ENCODE measurements at regions not wholly inside any gene's neighbourhood (a gene's known extent, or its start where the extent isn't known, plus 50 kb on each side); places are given as distances from the start of the nearest gene placed in this dataset.

DNA sequence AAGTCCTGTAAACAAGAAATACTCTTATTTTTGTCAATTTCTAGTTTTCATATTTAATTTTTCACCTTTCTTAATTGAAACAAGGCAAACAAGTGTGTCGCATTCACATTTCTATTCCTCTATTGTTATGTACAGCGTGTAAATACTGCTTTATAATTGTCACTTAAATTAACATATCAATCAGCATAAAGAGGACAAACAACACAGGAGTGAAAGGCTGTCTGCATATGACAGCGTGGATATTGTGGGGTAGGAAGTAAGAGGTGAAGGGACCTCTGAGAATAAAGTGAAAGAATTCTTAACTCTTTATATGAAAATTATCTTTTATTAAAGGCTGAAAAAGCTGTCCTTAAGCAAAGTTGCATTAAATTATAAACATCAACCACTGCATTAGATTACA lies 797.9 kb upstream of the COBL start:
- no peak for DNase-seq

DNA sequence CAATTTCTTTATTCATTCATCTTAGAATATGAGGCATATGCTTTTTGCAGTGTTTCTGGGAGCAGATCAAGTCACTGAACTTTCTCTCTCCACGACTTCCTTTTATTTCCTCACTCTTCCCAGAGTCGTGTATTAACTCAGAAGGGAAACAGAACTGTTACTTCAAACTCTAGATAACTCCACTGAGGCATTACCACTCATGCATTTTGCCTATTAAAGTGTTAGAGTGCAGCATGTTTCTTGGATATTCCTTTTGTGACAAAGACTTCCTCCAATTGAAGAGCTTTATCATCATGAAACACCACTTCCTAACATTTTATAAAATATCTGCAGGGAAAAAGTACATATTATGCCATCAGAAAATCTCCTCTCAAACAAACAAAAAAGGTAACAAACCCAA lies 797.4 kb upstream of the COBL start:
- DNase-seq, result no peak

DNA sequence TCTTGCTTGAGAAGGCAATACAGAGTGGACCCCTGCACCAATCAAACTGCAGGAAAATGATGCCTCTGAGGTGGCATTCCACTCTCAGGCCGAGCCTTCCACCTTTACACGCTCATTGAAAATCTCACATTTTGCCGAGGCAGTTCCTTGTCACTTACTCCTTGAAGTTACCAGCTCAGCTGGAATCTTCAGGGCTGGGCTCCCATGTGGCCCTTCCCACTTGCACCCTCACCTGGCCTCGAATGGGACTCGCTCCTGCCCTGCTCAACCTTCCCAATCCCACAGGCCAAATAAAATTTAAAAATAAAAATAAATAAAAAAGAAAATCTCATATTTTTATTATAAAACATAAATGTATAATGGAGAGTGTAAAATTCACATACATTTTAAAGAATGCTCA lies 790.7 kb upstream of the COBL start:
- DNase-seq, result no peak

DNA sequence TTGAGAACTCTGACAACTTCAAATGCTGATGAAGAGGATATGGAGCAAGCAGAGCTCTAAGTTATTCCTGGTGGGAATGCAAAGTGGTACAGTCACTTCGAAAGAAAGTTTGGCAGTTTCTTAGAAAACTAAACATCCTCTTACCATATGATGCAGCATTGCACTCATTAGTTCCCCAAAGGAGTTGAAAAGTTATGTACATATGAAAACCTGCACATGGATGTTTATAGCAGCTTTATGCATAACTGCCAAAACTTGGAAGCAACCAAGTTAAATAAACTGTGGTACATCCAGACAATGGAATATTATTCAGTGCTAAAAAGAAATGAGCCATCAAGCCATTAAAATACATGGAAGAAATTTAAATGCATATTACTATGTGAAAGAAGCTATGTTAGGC lies 779.3 kb upstream of the COBL start:
- DNase-seq, result no peak

DNA sequence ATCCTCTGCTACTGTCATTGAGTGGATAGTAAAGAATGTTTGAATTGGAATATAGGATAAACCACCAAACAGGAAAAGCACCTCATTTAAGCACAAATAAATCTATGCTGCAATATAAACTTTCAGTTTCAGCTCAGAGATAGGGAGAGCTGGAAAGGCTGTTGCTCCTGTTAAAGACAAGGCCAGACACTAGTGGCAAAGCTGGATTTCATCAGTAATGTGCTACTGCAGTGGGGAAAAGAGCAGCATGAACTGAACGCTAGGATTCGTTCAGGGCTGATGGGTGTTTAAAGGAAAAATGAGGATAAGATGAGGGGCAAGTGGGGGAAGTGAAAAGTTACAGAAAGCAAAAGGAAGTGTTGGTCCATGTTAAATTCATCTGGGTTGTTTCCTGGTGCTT lies 775.4 kb upstream of the COBL start:
- no peak for DNase-seq

DNA sequence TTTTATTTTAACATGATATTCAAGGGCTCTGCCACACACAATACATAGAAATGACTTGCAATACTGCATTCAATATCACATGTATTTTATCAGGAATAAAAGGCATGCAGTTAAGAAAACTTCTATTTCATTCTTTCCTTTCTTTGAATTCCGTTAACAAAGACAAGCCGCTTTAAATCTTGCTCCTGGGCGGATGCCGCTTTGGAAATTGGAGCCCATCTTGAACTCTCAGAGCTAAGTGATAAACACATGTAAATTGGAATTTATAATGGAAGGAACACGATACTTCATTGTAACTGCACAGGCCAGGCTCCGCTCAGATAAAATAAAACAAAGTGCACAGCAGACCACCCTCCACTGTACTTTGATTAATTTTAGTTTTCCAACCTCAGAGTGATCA lies 774.5 kb upstream of the COBL start:
- no peak for DNase-seq

DNA sequence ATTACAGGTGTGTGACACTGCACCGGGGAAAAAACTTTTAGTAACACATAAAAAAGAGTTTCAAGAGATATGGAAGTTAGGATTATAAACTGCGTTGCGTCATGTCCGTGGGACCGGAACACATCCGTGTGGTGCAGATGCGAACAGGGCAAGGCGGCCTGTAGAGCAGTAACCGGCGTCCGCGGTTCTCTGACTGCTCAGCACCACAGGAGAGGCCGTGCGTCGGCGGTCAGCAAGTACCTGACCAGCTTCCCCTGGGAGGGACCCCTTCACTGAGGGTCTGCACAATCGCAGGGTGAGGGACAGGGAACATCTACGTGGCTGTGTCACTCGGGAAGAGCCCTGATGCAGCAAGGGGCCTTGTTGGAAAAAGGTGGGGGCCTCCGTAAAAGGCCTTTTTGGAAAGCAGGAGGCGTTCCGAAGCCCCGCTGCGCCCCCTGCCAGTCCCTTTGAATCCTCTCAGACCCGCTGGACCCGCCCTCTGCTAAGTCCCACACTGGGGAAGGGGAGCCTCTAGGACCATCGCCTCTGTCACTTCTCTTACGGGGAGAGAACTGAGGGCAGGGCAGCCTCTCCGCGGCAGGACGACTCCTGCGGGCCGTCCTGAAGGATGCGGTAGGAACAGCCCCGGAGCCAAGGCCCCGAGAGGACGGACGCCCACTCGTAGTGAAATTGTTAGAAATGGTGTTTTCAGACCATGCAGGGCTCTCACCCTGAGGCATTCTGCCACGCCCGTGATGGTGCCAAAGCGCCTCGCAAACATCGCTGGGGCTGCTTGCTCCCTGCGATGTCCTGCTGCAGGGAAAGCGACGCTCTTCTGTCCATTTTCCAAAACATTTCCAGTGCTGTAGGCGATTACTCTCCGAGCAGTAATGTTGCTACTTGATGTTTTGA lies 771.6 kb upstream of the COBL start:
- no peak for DNase-seq

DNA sequence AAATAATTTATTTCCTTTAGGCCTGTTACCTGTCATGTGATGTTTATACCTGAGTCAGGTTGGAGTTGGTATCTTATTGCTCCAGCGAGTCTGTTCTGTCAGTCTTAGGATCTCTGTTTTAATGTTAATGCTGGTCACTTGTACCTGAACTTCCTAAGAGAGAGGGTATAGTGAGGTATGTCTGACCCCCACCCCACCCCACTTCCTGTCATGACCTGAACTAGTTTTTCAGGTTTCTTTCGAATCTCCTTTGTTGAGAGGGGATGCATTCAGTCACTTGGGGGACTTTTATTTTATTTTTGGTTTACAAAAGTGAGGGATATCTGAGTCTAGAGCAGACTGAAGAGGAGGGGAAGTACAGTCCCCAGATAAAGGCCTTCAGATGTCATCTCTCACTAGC lies 769.0 kb upstream of the COBL start:
- DNase-seq, result no peak

DNA sequence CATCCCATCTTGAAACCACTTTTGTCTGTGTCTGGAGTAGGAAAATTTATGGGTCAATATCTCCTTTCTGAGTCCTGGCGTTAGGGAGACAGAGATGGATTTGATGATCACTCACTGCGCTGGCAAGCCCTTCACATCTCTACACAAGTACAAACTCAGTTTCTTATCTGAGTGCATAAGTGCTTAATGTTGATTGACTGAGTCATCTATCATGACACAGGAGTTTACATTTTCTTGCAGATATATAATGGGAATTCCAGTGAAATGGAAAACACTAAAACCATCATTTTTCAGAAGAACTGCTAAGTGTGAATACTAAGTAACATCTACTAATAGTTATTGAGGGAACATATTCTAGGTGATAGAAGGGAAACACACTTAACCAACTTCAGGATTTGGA lies 763.9 kb upstream of the COBL start:
- DNase-seq, result no peak

DNA sequence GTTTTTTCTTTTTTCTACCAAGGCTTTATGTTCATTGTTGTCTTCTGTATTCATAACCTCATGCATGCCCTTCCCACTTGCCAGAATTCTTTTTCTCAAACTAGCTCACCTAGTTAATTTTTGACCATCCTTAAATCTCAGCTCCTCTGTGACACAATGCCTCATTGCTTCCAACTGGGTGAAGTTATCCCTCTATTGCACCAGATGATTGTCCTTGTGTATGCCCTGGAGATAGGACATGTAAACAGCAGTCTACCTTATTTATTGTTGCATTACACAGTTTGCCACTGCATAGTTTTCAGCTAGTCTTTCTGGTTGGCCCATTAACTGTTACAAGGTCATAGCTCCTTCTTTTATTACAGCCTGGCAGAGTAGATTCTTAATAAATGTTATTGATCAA lies 763.1 kb upstream of the COBL start:
- no peak for DNase-seq

DNA sequence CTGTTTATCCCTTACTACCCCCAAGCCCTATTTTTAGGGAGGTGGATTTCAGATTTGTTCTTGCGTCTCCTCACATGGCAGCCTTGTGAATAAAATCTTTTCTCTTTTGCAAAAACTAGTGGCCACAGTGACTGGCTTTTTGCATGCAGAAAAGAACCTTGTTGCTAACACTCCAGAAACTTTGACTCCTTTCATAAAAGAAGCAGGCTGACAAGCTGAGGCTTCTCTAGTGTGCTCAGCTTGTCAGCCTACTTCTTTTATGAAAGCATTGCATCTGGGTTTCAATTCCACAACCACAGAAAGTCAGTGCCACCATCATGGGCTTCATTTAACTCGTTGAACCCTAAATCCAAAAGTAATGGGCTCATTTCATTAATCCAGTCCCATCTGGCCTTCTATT lies 761.0 kb upstream of the COBL start:
- no peak for DNase-seq

DNA sequence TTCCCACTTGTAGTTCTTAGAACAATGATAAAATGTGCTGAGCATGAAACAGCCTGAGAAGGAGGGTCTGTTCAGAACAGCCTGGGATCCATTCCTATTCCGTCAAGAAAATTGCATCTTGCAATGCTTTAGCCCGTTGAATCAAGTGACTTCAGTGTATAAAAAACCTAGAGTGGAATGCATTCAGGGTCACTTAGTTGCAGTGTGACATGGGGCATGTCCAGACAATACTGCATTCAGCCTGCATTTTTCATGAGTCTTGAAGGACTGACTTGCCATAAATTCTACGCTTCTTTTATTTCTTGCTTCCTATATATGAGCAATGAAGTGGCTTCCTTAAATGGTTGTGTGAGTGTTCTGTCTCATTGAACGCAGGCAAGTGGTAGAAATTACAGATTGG lies 758.3 kb upstream of the COBL start:
- no peak for DNase-seq

DNA sequence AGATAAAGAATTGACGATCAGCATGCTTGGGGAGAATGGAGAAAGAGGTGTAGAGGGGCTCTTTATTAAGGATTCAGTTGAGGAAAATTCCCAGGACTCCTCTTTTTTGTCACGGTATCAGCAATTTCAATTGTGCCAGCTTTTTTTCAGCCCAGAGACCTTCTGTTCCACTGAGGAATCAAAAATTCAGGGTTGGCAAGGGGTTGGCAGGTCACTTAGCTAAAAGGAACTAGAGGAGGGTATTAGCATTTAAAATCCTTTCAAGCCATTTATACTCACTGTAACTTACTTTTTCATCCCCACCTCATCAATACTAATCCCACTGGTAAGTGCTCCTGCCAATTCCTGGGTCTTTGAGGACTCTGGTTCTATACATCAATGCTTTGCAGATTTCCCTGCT lies 757.5 kb upstream of the COBL start:
- no peak for DNase-seq

DNA sequence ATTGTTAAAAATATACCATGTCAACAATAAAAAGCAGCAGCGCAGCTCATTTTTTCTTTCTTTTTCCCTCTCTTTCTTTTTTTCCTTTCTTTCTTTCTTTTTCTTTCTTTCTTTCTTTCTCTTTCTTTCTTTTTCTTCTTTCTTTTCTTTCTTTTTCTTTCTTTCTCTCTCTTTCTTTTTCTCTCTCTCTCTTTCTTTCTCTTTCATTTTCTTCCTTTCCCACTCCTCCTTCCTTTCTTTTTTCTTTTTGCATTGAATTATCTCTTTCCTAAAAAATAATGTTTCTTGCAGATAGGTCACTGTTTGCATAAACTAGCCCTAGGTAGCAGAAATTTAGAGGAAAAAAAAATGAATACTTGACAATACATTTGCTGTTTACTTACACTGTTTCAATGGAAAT lies 755.1 kb upstream of the COBL start:
- no peak for DNase-seq

DNA sequence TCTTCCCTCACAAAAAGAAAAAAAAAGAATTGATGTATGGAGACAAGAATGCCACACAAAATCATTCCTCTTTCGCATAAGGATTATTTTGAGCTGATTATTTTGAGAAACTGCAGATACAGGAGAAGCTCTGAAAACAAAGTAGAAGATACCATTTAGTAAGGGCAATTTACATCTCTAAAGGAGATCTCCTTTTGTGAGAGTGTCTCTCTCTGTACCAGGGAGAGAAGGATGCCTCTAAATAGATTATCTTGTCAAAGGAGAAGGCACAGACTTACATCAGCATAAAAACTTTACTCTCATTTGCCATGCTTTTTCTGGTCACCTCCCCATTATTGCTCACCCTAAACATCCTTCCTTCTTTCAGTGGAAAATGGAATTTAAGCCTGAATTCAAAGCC lies 747.9 kb upstream of the COBL start:
- no peak for DNase-seq

DNA sequence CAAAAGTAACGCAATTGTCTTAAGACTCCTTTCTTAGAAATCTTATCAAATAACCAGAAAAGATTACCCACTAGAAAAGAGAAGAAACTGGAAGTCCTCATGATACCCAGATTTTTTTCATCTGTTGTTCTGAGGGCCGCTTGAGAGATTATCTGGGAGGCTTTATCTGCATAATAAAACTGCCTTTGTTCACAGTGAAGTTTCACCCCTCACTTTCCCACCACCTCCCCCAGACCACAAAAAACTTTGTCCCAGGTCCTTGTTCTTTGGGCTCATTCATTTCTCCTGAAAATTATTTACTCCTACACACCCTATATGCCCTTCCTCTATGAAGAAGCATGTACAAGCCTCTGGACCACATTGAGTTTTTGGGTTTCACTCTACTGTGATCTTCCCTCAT lies 745.1 kb upstream of the COBL start:
- no peak for DNase-seq

DNA sequence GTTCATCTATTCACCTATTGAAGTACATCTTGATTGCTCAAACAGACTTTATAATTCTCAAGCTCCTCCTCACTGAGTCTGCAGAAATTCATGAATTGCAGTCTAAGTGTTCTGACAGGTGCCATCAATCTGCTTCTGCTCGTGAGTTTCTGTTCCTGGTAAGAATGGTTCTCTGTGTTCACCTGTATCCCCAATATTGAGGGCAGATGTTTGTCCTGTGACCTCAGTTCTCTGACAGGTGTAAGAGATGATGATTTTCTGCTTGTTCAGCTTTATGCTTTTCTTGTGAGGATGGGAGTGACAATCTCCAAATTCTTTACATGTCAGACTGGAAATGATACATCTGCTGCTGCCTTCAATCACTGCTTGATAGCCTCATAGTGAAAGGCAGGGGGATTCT lies 736.9 kb upstream of the COBL start:
- DNase-seq, result no peak

DNA sequence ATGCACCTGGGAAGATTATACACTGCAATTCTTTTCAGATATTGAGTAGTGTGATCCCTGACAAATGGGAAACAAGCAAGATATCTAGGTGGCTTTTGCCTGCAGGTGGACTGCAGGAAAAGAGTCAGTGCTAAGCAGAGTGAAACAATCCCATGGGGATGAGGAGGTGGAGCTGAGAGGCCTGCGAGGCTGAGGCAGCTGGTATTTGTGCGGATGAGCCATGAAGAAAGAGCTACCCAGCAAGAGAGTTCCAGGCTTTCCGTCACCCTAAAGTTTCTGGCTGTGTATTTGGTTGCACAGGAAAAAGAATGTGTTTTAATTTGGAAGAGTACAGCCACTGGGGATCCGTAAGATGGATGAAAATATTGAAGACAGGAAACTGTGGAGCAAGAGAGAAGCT lies 714.1 kb upstream of the COBL start:
- no peak for DNase-seq

DNA sequence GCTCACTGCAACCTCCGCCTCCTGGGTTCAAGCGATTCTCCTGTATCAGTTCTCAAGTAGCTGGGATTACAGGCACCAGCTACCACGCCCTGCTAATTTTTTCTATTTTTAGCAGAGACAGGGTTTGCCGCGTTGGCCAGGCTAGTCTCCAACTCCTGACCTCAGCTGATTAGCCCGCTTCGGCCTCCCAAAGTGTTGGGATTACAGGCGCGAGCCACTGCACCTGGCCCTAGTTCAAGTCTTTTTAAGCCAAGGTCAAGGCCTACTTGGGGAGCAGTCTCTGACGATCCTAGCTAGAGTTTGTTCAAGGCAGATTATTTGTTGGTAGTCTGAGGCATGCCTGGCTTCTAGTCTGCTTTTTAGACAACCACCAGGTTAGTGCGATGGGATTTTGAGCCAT lies 709.5 kb upstream of the COBL start:
- no peak for DNase-seq

DNA sequence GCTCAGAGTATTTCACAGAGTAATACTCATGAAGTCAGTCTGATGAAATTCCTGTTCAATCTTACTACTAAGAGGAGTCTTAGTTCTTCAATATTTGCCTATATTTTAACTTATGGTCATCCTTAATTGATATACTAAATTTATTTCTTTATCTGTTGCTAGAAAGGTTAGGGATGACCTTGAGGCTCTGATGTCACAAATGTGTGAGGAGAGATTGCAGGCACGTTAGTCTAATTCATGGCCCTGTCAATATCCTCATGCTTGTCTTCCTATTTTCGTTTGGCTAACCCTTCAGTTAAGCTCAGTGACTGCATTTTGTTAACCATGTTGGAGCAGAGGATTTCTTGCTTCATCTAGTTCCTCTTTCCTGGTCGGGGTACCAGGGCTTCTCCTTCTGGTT lies 704.7 kb upstream of the COBL start:
- DNase-seq, result no peak

DNA sequence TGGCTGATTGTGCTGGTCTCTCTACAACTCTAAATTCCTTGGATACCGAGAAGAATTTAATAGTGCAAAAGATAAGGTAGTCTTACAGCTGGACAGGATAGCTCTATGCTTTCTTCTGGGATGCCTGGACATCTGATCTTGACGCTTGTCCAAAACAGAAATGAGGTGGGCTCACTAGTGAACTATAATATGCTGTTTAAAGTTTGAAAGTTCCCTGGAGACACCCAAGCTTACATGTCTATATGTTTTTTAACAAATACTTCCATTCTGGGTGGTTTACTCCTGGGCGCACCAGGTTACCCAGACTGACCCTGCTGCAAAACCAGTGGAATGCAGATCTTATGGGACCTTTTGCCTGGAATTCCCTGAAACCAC lies 702.1 kb upstream of the COBL start:
- no peak for DNase-seq

DNA sequence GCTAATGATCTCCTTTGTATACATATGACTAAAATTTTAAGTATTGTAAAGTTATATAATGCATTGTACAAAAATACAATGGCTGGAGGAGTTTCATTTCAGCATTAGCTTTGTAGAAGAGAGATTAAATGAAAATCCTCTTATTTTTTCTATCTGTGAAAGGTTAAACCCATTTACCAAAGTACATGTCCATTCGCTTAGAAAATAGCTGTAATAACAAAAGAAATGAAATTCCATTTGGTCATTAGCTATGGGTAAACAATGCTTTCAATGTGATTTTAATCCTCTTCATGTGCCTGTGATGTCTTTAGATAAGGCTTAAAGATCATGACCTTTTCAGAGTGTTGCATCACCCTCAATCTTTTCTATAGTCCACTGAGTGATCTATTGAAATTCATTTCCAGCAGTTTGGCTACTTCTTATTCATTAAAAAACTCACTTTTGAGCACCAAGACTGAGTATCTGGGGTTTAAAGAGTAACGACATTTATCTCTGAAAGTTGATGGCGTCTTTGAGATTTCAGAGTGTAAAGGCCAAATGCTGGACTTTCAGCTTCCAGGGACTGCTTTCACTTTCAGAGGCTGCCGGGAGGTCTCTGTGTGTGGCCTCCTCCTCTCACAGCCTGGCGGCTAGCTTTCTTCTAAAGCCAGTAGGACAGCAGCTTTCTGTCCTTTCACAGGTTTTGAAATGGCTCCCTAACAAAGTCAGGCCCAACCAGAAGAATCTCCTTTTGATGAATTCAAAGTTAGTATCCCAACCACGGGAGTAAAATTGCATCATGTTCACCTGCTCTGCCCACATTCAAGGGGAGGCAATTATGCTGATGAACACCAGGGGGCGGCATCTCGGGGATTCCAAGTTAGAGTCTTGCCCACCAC lies 701.4 kb upstream of the COBL start:
- DNase-seq, result peak; percentile 20

DNA sequence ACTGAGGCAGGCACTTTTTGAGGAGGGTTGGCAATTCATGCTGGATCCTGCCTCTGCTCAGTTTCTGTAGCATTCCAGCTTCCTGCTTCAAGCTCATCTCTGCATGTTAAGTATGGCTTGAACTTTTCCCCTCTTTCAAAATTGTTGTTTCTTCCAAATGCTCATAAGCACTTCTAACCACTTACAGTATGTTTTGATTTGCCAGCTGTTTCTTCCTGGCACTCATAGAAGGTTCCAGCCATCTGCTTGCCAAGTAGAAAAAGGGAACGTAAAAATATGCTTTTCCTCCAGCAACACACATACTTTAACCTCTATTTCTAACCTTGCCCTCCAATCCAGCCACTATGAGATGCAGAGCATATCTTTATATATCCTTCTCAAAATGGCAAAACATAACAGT lies 692.6 kb upstream of the COBL start:
- no peak for DNase-seq

DNA sequence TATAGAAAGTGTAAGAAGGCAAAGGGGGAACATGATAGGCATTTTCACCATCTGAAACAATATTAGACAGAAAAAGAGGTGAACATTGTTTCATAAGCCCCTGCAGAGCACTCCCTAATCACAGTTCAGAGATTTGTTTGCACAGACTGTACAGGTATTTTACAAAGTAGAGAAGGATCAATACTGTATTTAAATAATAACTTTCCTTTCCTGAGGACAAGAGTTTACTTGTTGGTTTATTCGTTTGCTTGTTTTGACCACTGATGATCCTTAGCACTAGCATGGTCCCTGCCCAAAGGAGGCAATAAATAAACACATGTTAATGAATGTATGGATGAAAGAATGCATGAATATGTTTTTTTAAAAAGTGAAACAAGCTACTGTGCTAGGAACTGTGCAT lies 690.1 kb upstream of the COBL start:
- no peak for DNase-seq

DNA sequence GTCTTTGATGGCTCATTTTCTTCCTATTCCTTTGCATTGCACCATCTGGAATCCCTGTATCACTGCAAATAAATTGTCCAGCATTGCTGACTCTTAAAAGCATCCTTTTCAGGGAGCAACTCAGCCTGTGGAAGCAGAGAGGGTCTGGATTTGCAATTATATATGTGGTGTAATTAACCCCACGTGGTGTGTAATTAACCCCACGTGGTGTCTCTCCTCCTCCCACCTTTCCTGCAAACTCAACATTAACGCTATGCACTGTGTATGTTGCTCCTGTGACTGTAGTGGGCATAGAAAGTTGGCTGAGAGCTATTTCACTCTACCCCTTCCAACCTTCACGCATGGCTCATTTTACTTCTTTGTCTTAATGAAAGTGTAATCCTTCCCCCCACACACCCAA lies 689.0 kb upstream of the COBL start:
- DNase-seq, result no peak
